Upper lobe of left lung (tissue), 4 donors: ENCODE measurements at regions not wholly inside any gene's neighbourhood (a gene's known extent, or its start where the extent isn't known, plus 50 kb on each side); places are given as distances from the start of the nearest gene placed in this dataset.

ENCODE experiments used
- CTCF ChIP-seq, 6 experiments: fragments of 450-650 bp in 4 of 6; fragments of 200-600 bp in 2 of 6; sonication (generic) in 2 of 6; IDR thresholded peaks; one replicate each; pipeline ENCODE4 v1.5.1; 2016 to 2019; ENCODE audit warnings: antibody characterized with exemption in 6 of 6
- POLR2A ChIP-seq, 4 donors: fragments of 450-650 bp; IDR thresholded peaks; one replicate each; pipeline ENCODE4 v1.5.1; 2016 to 2017; ENCODE audit warnings: antibody characterized with exemption in 4 of 4, mild to moderate bottlenecking in 2 of 4

- TF ChIP-seq CTCF (IDR thresholded peaks at IDR 0.05) (no peak), POLR2A (IDR thresholded peaks at IDR 0.05) (no peak)
Measured at GRCh38 chr15:70499791-70500190, 263.6 kb downstream of the UACA start.
